ENCODE measurements at regions not wholly inside any gene's neighbourhood (a gene's known extent, or its start where the extent isn't known, plus 50 kb on each side); places are given as distances from the start of the nearest gene placed in this dataset.

DNA sequence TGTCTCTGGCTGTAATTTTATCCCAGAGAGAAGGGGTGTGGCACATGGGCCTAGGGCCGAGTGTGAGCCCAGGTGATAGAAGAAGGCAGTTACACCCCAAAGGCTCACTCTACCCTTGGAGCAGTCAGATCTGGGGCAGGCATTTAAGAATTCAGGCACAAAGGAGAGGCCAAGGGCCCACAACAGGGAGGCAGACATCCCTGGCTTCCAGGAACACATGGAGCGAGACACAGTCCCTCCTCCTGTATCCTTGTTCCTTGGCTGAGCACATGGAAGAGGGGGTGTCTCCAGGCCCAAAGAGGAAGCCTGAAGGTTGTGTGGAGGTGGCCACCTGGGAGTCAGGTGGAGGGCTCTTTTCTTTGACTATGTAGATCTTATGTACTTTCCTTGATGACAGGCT is 286.2 kb downstream of the RPS24 start:
- no peaks in the 10 kb centered on the region for H3K9me3 ChIP-seq (ENCODE audit: control insufficient read depth, insufficient read depth, low read length)
- no peak overlapping the region for H3K9ac ChIP-seq (ENCODE audit: low read depth, low read length)
- H3K27ac ChIP-seq (ENCODE audit: low read depth, low read length) = no peak overlapping the region
- no peaks in the 10 kb centered on the region for H3K36me3 ChIP-seq (ENCODE audit: control insufficient read depth, insufficient read depth, low read length)
- H3K27me3 ChIP-seq (ENCODE audit: control insufficient read depth, insufficient read depth, low read length) = no peaks in the 10 kb centered on the region
- H3K4me3 ChIP-seq (ENCODE audit: low read depth, low read length) = no peak overlapping the region
- H3K4me1 ChIP-seq (ENCODE audit: control insufficient read depth, insufficient read depth, low read length) = no peaks in the 10 kb centered on the region

DNA sequence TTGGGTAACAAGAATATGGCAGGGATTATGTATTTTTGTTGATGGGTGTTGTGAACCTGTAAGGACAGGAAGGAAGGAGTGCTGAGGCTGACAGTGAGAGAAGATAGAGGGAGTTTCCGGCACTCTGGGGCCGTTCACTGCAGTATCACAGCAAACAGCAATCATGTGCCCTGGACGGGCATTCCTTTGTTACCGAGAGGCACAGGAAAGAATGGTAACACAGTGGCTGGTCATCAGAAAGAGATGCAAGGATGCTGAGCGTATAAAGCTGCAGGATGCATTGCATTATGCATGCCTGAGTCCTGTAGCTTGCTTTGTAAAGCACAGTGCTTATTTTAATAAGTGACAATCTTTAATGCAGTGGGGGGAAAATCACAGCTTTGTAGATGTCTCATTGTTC is 286.8 kb downstream of the RPS24 start:
- H3K27me3 ChIP-seq (ENCODE audit: control insufficient read depth, insufficient read depth, low read length) = no peaks in the 10 kb centered on the region
- no peak overlapping the region for H3K27ac ChIP-seq (ENCODE audit: low read depth, low read length)
- H3K4me3 ChIP-seq (ENCODE audit: low read depth, low read length) = no peak overlapping the region
- H3K9me3 ChIP-seq (ENCODE audit: control insufficient read depth, insufficient read depth, low read length) = no peaks in the 10 kb centered on the region
- no peak overlapping the region for H3K9ac ChIP-seq (ENCODE audit: low read depth, low read length)
- no peaks in the 10 kb centered on the region for H3K36me3 ChIP-seq (ENCODE audit: control insufficient read depth, insufficient read depth, low read length)
- H3K4me1 ChIP-seq (ENCODE audit: control insufficient read depth, insufficient read depth, low read length) = no peaks in the 10 kb centered on the region

DNA sequence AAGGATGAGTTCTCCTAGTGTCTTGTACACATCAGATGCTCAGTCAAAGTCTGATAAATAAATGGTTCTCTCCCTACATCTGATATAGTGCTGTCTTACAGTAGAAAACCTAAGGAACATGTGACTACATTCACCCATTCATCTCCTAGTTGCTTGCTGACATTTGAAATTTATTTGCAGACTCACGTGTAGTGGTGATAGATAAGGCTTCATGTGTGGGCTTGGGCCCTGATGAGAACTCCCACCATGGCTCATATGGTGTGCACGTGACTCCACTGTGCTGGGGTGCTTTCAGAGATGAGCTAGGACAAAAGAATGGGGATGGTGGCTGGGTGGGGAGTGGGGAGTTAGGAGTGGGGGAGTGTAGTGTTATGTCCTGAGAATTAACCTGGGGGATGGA is 287.3 kb downstream of the RPS24 start:
- Histone ChIP-seq H3K27me3 (ENCODE audit: control insufficient read depth, insufficient read depth, low read length) (no peaks in the 10 kb centered on the region), H3K9ac (ENCODE audit: low read depth, low read length) (no peak overlapping the region), H3K9me3 (ENCODE audit: control insufficient read depth, insufficient read depth, low read length) (0 out of 2 replicates have a peak, but pooled peaks cover under 1% of the 10 kb centered on the region), H3K4me1 (ENCODE audit: control insufficient read depth, insufficient read depth, low read length) (no peaks in the 10 kb centered on the region), H3K4me3 (ENCODE audit: low read depth, low read length) (no peak overlapping the region), H3K27ac (ENCODE audit: low read depth, low read length) (no peak overlapping the region), H3K36me3 (ENCODE audit: control insufficient read depth, insufficient read depth, low read length) (no peaks in the 10 kb centered on the region)

DNA sequence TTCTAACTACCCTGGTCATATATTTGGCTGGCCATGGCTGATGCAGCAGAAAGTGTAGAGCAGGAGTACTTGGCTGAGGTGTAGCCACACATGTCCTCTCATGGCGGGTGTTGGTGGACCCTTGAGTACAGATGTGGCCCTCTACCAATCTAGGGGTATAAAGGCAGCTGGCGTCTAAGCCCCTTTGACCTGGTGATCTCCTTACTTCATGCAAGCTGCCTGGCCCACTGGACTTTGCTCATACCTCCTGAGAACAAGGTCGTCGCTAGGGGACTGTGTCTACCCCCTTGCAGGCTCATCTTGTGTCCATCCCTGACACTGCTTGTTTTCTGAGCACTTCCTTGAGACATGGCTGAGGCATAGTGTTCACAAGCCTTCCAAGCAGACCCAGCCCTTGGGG is 287.8 kb downstream of the RPS24 start:
- Histone ChIP-seq H3K4me3 (ENCODE audit: low read depth, low read length) (no peak overlapping the region), H3K4me1 (ENCODE audit: control insufficient read depth, insufficient read depth, low read length) (no peaks in the 10 kb centered on the region), H3K9me3 (ENCODE audit: control insufficient read depth, insufficient read depth, low read length) (peaks cover 6% of the 10 kb centered on the region; the same call in 1 of the 2 replicates), H3K9ac (ENCODE audit: low read depth, low read length) (no peak overlapping the region), H3K36me3 (ENCODE audit: control insufficient read depth, insufficient read depth, low read length) (no peaks in the 10 kb centered on the region), H3K27ac (ENCODE audit: low read depth, low read length) (no peak overlapping the region), H3K27me3 (ENCODE audit: control insufficient read depth, insufficient read depth, low read length) (no peaks in the 10 kb centered on the region)

DNA sequence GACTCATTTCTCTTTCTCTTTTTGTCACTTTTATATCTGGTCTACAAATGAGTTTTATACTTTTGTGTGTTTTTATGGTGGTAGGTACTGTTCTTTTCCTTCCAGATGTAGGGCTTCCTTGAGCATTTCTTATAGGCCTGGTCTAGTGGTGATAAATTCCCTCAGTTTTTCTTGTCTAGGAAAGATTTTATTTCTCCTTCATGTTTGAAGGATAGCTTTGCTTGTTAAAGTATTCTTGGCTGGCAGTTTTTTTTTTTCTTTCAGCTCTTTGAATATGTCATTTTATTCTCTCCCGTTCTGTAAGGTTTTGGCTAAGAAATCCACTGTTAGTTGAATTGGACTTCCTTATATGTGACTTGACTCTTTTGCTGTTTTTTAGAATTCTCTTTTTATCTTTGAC is 292.7 kb downstream of the RPS24 start:
- 0 out of 2 replicates have a peak, but pooled peaks cover under 1% of the 10 kb centered on the region for H3K4me1 ChIP-seq (ENCODE audit: control insufficient read depth, insufficient read depth, low read length)
- H3K27me3 ChIP-seq (ENCODE audit: control insufficient read depth, insufficient read depth, low read length) = no peaks in the 10 kb centered on the region
- no peak overlapping the region for H3K27ac ChIP-seq (ENCODE audit: low read depth, low read length)
- H3K9me3 ChIP-seq (ENCODE audit: control insufficient read depth, insufficient read depth, low read length) = peaks cover 8% of the 10 kb centered on the region; the same call in 1 of the 2 replicates
- no peak overlapping the region for H3K4me3 ChIP-seq (ENCODE audit: low read depth, low read length)
- no peak overlapping the region for H3K9ac ChIP-seq (ENCODE audit: low read depth, low read length)
- H3K36me3 ChIP-seq (ENCODE audit: control insufficient read depth, insufficient read depth, low read length) = no peaks in the 10 kb centered on the region

DNA sequence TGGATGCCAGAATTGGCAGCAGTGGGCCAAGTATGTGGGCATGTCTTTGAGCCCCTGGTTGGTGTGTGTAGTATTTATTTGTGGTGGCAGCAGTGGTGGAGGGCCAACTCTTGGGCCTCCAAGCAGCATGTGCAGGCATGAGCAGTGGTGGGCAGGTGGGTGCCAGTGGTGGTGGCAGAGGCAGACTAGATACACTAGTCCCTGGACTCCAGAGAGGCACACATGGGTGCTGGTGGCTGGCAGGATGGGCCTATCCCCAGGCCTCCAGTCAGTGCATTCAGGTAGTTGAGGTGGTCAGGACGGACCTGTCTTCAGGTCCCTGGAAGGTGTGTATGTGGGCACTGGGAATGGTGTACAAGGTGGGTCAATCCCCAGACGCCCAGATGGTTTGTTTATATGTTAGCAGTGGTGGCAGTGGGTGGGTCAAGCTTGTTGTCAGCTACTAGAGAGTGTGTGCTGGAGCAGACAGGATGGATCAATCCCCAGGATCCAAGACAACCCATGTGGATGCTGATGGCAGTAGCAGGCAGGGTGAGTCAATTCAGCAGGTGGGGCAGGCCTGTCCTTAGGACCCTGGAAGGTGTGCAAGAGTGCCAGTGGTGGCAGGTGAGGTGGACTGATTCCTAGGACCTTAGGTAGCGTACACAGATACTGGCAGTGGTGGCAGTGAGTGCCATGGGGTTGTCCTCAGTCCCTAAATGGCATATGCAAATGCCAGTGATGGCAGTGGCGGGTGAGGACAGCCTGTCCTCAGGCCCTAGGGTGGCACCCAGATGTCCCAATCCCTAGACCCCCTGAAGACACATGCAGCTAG is 294.3 kb downstream of the RPS24 start:
- H3K9me3 ChIP-seq (ENCODE audit: control insufficient read depth, insufficient read depth, low read length) = peaks cover 8% of the 10 kb centered on the region; the same call in 1 of the 2 replicates
- H3K4me1 ChIP-seq (ENCODE audit: control insufficient read depth, insufficient read depth, low read length) = 0 out of 2 replicates have a peak, but pooled peaks cover 5% of the 10 kb centered on the region
- no peaks in the 10 kb centered on the region for H3K36me3 ChIP-seq (ENCODE audit: control insufficient read depth, insufficient read depth, low read length)
- H3K9ac ChIP-seq (ENCODE audit: low read depth, low read length) = no peak overlapping the region
- no peak overlapping the region for H3K27ac ChIP-seq (ENCODE audit: low read depth, low read length)
- H3K27me3 ChIP-seq (ENCODE audit: control insufficient read depth, insufficient read depth, low read length) = no peaks in the 10 kb centered on the region
- H3K4me3 ChIP-seq (ENCODE audit: low read depth, low read length) = no peak overlapping the region

DNA sequence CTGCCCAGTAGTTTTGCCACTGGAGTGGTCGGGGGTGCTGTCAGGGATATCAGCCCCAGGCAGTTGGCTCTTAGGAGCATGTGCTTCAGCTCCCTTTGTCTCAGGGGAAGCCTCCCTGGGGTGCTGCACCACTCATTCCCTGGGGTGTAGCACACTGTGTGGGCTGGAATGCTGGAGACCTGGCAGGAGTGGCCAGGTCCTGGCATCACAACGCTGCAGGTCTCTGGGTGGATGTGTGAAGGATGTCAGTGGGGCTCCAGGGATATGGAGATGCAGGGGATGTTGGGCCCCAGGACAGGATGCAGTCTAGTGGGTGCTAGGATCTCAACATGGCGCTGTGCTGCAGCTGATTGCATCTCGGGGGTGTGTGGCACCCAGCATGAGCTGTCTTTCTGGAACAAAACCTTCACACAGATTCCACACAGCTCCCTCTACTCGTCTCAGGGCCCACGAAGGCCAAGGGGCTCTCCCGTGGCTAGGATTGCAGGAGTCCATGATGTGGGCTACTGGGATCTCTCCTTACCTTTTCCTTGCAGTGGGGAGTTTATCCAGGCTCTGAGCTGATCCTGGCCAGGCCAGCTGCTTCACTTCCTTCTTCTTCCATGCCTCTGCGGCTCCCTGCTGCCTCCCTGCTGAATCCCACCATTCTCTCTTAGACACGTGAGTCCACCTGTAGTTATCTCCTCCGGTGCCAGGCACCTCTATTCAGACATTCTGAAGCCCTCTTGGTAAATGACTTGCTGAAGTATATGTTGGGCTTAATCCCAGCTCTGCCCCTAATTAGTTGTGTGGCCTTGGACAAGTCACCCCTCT is 295.1 kb downstream of the RPS24 start:
- Histone ChIP-seq H3K9ac (ENCODE audit: low read depth, low read length) (no peak overlapping the region), H3K4me1 (ENCODE audit: control insufficient read depth, insufficient read depth, low read length) (0 out of 2 replicates have a peak, but pooled peaks cover 5% of the 10 kb centered on the region), H3K27ac (ENCODE audit: low read depth, low read length) (no peak overlapping the region), H3K9me3 (ENCODE audit: control insufficient read depth, insufficient read depth, low read length) (peaks cover 8% of the 10 kb centered on the region; the same call in 1 of the 2 replicates), H3K36me3 (ENCODE audit: control insufficient read depth, insufficient read depth, low read length) (no peaks in the 10 kb centered on the region), H3K27me3 (ENCODE audit: control insufficient read depth, insufficient read depth, low read length) (no peaks in the 10 kb centered on the region), H3K4me3 (ENCODE audit: low read depth, low read length) (no peak overlapping the region)

DNA sequence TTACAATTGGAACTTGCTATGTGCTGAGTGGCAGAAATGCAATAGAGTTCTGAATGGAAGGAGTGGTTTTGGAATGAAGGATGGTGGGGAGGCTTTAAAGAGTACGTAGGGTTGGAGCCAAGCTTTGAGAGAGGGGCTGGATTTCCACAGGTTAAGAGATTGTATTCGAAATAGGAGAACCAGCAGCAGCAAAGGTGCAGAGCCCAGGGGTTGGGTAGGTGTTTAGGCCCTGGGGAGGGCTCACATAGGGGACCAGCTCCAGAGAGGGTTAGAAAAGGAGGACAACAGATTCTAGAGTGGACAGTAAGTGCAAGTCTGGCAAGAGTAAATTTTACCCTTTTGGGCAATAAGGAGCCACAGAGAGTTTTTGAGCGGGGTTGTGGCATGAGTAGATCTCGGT is 297.2 kb downstream of the RPS24 start:
- Histone ChIP-seq H3K4me3 (ENCODE audit: low read depth, low read length) (no peak overlapping the region), H3K4me1 (ENCODE audit: control insufficient read depth, insufficient read depth, low read length) (0 out of 2 replicates have a peak, but pooled peaks cover 5% of the 10 kb centered on the region), H3K36me3 (ENCODE audit: control insufficient read depth, insufficient read depth, low read length) (no peaks in the 10 kb centered on the region), H3K9me3 (ENCODE audit: control insufficient read depth, insufficient read depth, low read length) (peaks cover 8% of the 10 kb centered on the region; the same call in 1 of the 2 replicates), H3K27me3 (ENCODE audit: control insufficient read depth, insufficient read depth, low read length) (no peaks in the 10 kb centered on the region), H3K27ac (ENCODE audit: low read depth, low read length) (no peak overlapping the region), H3K9ac (ENCODE audit: low read depth, low read length) (no peak overlapping the region)

DNA sequence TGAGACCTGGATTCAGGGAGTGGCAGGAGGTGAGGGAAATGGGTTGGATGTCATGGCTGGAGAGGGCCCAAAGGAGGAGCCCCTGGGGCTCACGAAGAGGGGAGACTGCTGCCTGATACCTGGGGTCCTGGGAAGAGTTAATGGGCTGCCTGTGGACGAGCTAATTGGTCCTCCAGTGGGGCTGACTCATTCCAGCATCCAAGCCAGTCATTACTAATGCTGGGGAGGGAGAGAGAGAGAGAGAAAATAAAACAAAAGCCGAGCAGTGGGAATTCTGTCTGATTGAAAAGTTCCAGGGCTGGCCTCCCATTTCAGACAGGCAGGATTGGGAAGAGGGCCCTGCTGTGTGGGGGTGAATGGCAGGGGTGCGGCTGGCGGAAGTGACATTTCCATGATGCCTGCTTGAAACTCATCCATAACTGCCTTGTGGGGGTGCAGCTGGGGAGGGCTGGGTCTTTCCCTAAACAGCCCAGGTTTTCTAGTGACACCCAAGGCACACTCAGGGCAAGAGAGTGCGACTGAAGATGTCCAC is 297.8 kb downstream of the RPS24 start:
- H3K27ac ChIP-seq (ENCODE audit: low read depth, low read length) = no peak overlapping the region
- H3K9ac ChIP-seq (ENCODE audit: low read depth, low read length) = no peak overlapping the region

DNA sequence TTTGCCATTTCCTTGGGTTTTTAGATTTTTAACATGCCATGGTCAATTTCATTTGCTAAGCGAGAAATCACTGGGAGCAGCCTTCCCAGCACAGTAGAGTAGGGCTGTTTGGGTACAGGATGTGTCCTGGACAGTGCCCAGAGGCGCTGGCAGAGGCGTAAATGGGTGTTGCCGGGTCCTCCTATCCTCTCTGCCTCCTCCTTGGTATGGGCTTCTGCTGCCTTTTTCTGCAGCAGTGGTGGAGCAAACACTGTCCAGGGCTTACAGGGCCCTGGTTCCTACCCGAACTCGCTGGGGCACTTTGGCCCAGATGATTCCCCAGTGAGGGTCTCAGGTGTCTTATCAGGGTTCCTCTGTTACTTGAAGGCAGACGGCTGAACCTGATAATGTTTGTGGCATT is 298.3 kb downstream of the RPS24 start:
- H3K36me3 ChIP-seq (ENCODE audit: control insufficient read depth, insufficient read depth, low read length) = no peaks in the 10 kb centered on the region
- H3K4me1 ChIP-seq (ENCODE audit: control insufficient read depth, insufficient read depth, low read length) = 0 out of 2 replicates have a peak, but pooled peaks cover 5% of the 10 kb centered on the region
- no peak overlapping the region for H3K4me3 ChIP-seq (ENCODE audit: low read depth, low read length)
- H3K9me3 ChIP-seq (ENCODE audit: control insufficient read depth, insufficient read depth, low read length) = no peaks in the 10 kb centered on the region
- H3K9ac ChIP-seq (ENCODE audit: low read depth, low read length) = no peak overlapping the region
- H3K27ac ChIP-seq (ENCODE audit: low read depth, low read length) = no peak overlapping the region
- no peaks in the 10 kb centered on the region for H3K27me3 ChIP-seq (ENCODE audit: control insufficient read depth, insufficient read depth, low read length)

More for the DNA sequence above, 297.8 kb downstream of the RPS24 start:
- Histone ChIP-seq H3K27me3 (ENCODE audit: control insufficient read depth, insufficient read depth, low read length) (no peaks in the 10 kb centered on the region), H3K36me3 (ENCODE audit: control insufficient read depth, insufficient read depth, low read length) (no peaks in the 10 kb centered on the region), H3K9me3 (ENCODE audit: control insufficient read depth, insufficient read depth, low read length) (peaks cover 2% of the 10 kb centered on the region; the same call in 1 of the 2 replicates), H3K4me3 (ENCODE audit: low read depth, low read length) (no peak overlapping the region), H3K4me1 (ENCODE audit: control insufficient read depth, insufficient read depth, low read length) (0 out of 2 replicates have a peak, but pooled peaks cover 5% of the 10 kb centered on the region)
